HFF-Myc (cell line): ENCODE measurements at regions not wholly inside any gene's neighbourhood (a gene's known extent, or its start where the extent isn't known, plus 50 kb on each side); places are given as distances from the start of the nearest gene placed in this dataset.

ENCODE experiments used
- DNase-seq: peaks from one replicate; pipeline ENCODE4 v3.0.0-alpha.2; 2011; ENCODE audit warnings: low read depth; ENCODE audit errors: extremely low read depth
- H3K4me3 ChIP-seq: replicated peaks from 2 replicates; pipeline ENCODE4 v1.5.1; 2011; ENCODE audit warnings: low read depth, mild to moderate bottlenecking, control low read depth, low read length
- CTCF ChIP-seq: IDR thresholded peaks from 2 replicates; pipeline ENCODE4 v1.5.1; 2012; ENCODE audit warnings: mild to moderate bottlenecking, low read depth, low read length, control low read depth; ENCODE audit errors: missing control alignments

GRCh38 chr6:14364370-14364769 lies 246.8 kb downstream of the CD83 start:
- no peak for DNase-seq
- H3K4me3 ChIP-seq: no peak overlapping the region
- TF ChIP-seq CTCF: no peak

GRCh38 chr6:14365393-14365792 lies 247.8 kb downstream of the CD83 start:
- no peak overlapping the region for H3K4me3 ChIP-seq
- no peak for DNase-seq
- TF ChIP-seq CTCF: no peak

- no peak for TF ChIP-seq CTCF
- H3K4me3 ChIP-seq: no peak overlapping the region
Observed at GRCh38 chr6:14366315-14366714, 248.7 kb downstream of the CD83 start.

GRCh38 chr6:14366872-14367271 lies 249.3 kb downstream of the CD83 start:
- no peak for DNase-seq
- TF ChIP-seq CTCF: no peak
- H3K4me3 ChIP-seq: no peak overlapping the region

More at GRCh38 chr6:14366315-14366714, 248.7 kb downstream of the CD83 start:
- no peak for DNase-seq

GRCh38 chr6:14367296-14367695 lies 249.7 kb downstream of the CD83 start:
- no peak overlapping the region for H3K4me3 ChIP-seq
- no peak for DNase-seq
- no peak for TF ChIP-seq CTCF

- no peak for DNase-seq
- H3K4me3 ChIP-seq: no peak overlapping the region
- TF ChIP-seq CTCF: no peak
Observed at GRCh38 chr6:14369717-14370116, 252.1 kb downstream of the CD83 start.

- no peak overlapping the region for H3K4me3 ChIP-seq
- no peak for DNase-seq
- TF ChIP-seq CTCF: no peak
Observed at GRCh38 chr6:14371530-14371929, 254.0 kb downstream of the CD83 start.
